Amniotic epithelial cell (primary cell): ENCODE measurements at regions not wholly inside any gene's neighbourhood (a gene's known extent, or its start where the extent isn't known, plus 50 kb on each side); places are given as distances from the start of the nearest gene placed in this dataset.
A peak's percentile ranks its signal among the peaks of the same experiment; 100 is the strongest.

Experiments used
- DNase-seq: peaks from one replicate; pipeline ENCODE4 v3.0.0-alpha.2; 2010; ENCODE audit warnings: low read depth

- no peak for DNase-seq
Observed at GRCh38 chr5:68711293-68712200, 382.3 kb upstream of the SLC30A5 start.

- no peak for DNase-seq
Observed at GRCh38 chr5:68714810-68715209, 379.0 kb upstream of the SLC30A5 start.

- DNase-seq: no peak
Observed at GRCh38 chr5:68720884-68721610, 372.8 kb upstream of the SLC30A5 start.

GRCh38 chr5:68722357-68722756 lies 371.5 kb upstream of the SLC30A5 start:
- DNase-seq: no peak

- no peak for DNase-seq
Observed at GRCh38 chr5:68725905-68726683, 367.7 kb upstream of the SLC30A5 start.

GRCh38 chr5:68727931-68728330 lies 365.9 kb upstream of the SLC30A5 start:
- DNase-seq: no peak

GRCh38 chr5:68729678-68730077 lies 364.1 kb upstream of the SLC30A5 start:
- DNase-seq: no peak

GRCh38 chr5:68730220-68730978 lies 363.4 kb upstream of the SLC30A5 start:
- DNase-seq: peak; percentile 59

GRCh38 chr5:68730979-68731654 lies 362.7 kb upstream of the SLC30A5 start:
- no peak for DNase-seq

GRCh38 chr5:68732251-68732650 lies 361.6 kb upstream of the SLC30A5 start:
- no peak for DNase-seq

- DNase-seq: no peak
Observed at GRCh38 chr5:68734781-68735180, 359.0 kb upstream of the SLC30A5 start.

- DNase-seq: no peak
Observed at GRCh38 chr5:68738236-68738635, 355.6 kb upstream of the SLC30A5 start.

- DNase-seq: no peak
Observed at GRCh38 chr5:68738841-68739240, 355.0 kb upstream of the SLC30A5 start.

- no peak for DNase-seq
Observed at GRCh38 chr5:68739752-68740151, 354.1 kb upstream of the SLC30A5 start.

- no peak for DNase-seq
Observed at GRCh38 chr5:68740226-68740910, 353.4 kb upstream of the SLC30A5 start.

- no peak for DNase-seq
Observed at GRCh38 chr5:68744206-68744605, 349.6 kb upstream of the SLC30A5 start.

GRCh38 chr5:68745448-68745847 lies 348.4 kb upstream of the SLC30A5 start:
- no peak for DNase-seq

GRCh38 chr5:68746220-68746619 lies 347.6 kb upstream of the SLC30A5 start:
- DNase-seq: no peak

- DNase-seq: no peak
Observed at GRCh38 chr5:68746643-68747420, 347.0 kb upstream of the SLC30A5 start.

- DNase-seq: no peak
Observed at GRCh38 chr5:68747521-68747920, 346.3 kb upstream of the SLC30A5 start.
